Osteoblast (primary cell): ENCODE measurements at regions not wholly inside any gene's neighbourhood (a gene's known extent, or its start where the extent isn't known, plus 50 kb on each side); places are given as distances from the start of the nearest gene placed in this dataset.

Experiments used
- DNase-seq: peaks from one replicate; pipeline ENCODE4 v3.0.0; 2011; ENCODE audit warnings: low spot score, mixed read lengths; ENCODE audit not compliant: insufficient read length; ENCODE audit errors: missing footprints
- H2AFZ ChIP-seq: 2 replicates; pipeline ENCODE4 v1.6.0; 2011; ENCODE audit warnings: mild to moderate bottlenecking, low read length
- H3K27ac ChIP-seq: 2 replicates; pipeline ENCODE4 v1.5.1; 2011; ENCODE audit warnings: mild to moderate bottlenecking, low read depth, low read length, moderate library complexity
- H3K27me3 ChIP-seq: 2 replicates; pipeline ENCODE4 v1.6.0; 2012; ENCODE audit warnings: mild to moderate bottlenecking, control low read depth, inconsistent platforms, low read length, moderate library complexity; ENCODE audit not compliant: insufficient read depth
- H3K36me3 ChIP-seq: 2 replicates; pipeline ENCODE4 v1.5.1; 2011; ENCODE audit warnings: mild to moderate bottlenecking, low read length, control low read depth, moderate library complexity; ENCODE audit not compliant: insufficient read depth
- H3K4me1 ChIP-seq: 2 replicates; pipeline ENCODE4 v1.5.1; 2011; ENCODE audit warnings: mild to moderate bottlenecking, low read length, control low read depth, moderate library complexity; ENCODE audit not compliant: insufficient read depth
- H3K4me2 ChIP-seq: 2 replicates; pipeline ENCODE4 v1.6.0; 2011; ENCODE audit warnings: mild to moderate bottlenecking, low read length; ENCODE audit not compliant: insufficient read depth
- H3K4me3 ChIP-seq: fragments of 200-600 bp; sonication (generic); 3 replicates; pipeline ENCODE4 v1.5.1; 2012; ENCODE audit warnings: mild to moderate bottlenecking, low read length, inconsistent platforms; ENCODE audit not compliant: insufficient read depth
- H3K79me2 ChIP-seq: 2 replicates; pipeline ENCODE4 v1.6.0; 2012; ENCODE audit warnings: mild to moderate bottlenecking, low read length, control low read depth, inconsistent platforms; ENCODE audit not compliant: insufficient read depth
- H3K9me3 ChIP-seq: 2 replicates; pipeline ENCODE4 v1.5.1; 2011; ENCODE audit warnings: low read depth, low read length, control low read depth
- H4K20me1 ChIP-seq: 2 replicates; pipeline ENCODE4 v1.6.0; 2012; ENCODE audit warnings: mild to moderate bottlenecking, low read length, control low read depth; ENCODE audit not compliant: insufficient read depth
- TF ChIP-seq, protein P1 (sequence below): IDR thresholded peaks from 2 replicates; pipeline ENCODE4 v1.5.1; 2011; ENCODE audit warnings: mild to moderate bottlenecking, low read depth, low read length, moderate library complexity; ENCODE audit errors: extremely low read depth

DNA sequence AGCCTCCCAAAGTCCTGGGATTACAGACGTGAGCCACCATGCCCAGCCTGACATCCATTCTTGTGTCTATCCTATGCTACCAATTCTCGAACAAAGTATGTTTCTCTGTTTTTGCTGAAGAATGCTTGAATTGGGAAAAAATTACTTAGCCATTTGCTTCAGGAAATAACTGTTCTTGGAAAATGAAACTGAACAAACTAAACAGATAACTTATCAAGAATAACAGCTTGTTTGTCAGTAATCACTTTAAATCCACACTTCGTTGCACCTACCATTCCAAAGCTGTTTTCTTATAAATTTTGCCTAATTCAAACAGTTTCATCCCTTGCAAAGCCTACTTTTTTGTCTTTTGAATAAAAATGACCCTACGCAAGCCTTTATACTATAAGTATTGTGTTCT lies 672.9 kb downstream of the SUCLG1 start:
- Histone ChIP-seq H3K27me3 (no peaks in the 10 kb centered on the region), H3K9me3 (no peaks in the 10 kb centered on the region), H3K79me2 (no peaks in the 10 kb centered on the region), H3K4me1 (no peaks in the 10 kb centered on the region), H3K4me3 (no peak overlapping the region), H2AFZ (no peak overlapping the region), H3K4me2 (no peak overlapping the region), H4K20me1 (no peaks in the 10 kb centered on the region), H3K36me3 (no peaks in the 10 kb centered on the region), H3K27ac (no peak overlapping the region)
- TF ChIP-seq, protein P1, sequence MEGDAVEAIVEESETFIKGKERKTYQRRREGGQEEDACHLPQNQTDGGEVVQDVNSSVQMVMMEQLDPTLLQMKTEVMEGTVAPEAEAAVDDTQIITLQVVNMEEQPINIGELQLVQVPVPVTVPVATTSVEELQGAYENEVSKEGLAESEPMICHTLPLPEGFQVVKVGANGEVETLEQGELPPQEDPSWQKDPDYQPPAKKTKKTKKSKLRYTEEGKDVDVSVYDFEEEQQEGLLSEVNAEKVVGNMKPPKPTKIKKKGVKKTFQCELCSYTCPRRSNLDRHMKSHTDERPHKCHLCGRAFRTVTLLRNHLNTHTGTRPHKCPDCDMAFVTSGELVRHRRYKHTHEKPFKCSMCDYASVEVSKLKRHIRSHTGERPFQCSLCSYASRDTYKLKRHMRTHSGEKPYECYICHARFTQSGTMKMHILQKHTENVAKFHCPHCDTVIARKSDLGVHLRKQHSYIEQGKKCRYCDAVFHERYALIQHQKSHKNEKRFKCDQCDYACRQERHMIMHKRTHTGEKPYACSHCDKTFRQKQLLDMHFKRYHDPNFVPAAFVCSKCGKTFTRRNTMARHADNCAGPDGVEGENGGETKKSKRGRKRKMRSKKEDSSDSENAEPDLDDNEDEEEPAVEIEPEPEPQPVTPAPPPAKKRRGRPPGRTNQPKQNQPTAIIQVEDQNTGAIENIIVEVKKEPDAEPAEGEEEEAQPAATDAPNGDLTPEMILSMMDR, result no peak
- no peak for DNase-seq

DNA sequence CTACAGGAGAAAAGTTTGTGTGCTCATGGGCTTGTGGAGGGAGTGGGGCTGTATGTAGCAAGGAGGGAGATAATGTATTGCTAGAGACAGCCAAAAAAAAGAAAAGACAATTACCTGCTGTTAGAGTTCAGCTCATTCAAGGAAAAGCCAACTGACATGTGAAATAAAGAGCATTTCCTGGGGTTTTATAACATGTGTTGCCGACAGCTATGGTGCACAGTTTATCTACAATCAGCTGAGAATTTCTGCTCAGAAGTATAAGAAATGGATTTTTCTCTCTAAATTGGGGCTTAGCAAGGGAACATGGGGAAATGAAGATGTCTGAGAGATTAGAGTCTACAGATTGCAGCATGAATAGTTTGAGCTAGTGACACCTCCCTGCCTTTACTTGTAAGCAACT lies 674.1 kb downstream of the SUCLG1 start:
- no peak overlapping the region for H2AFZ ChIP-seq

DNA sequence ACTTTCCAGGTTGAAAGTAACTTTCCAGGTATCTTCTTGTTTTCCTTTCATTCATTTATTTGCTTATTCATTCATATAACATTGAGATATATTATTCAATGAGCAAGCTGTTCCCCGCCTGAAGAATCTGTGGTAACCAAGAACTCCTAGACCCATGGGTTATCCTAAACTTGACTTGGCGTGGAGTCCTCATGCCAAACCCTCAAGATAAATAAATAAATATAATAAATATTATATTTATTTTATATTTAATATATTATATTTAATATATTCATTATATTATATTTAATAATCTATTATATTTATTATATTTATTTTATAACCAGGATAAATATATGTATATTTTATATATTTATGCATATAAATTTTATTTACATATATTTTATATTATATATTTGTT lies 674.8 kb downstream of the SUCLG1 start:
- DNase-seq, result no peak
- H3K4me3 ChIP-seq, result no peak overlapping the region
- TF ChIP-seq, protein P1, result no peak
- H3K79me2 ChIP-seq, result no peaks in the 10 kb centered on the region
- no peak overlapping the region for H3K27ac ChIP-seq
- no peaks in the 10 kb centered on the region for H3K36me3 ChIP-seq
- H2AFZ ChIP-seq, result no peak overlapping the region
- no peaks in the 10 kb centered on the region for H3K27me3 ChIP-seq
- no peaks in the 10 kb centered on the region for H3K9me3 ChIP-seq
- H3K4me2 ChIP-seq, result no peak overlapping the region
- no peaks in the 10 kb centered on the region for H3K4me1 ChIP-seq
- H4K20me1 ChIP-seq, result no peaks in the 10 kb centered on the region

More for the DNA sequence above, 674.1 kb downstream of the SUCLG1 start:
- Histone ChIP-seq H3K36me3 (no peaks in the 10 kb centered on the region), H3K4me2 (no peak overlapping the region), H3K27me3 (no peaks in the 10 kb centered on the region), H3K27ac (no peak overlapping the region), H3K4me3 (no peak overlapping the region), H3K4me1 (no peaks in the 10 kb centered on the region), H3K79me2 (no peaks in the 10 kb centered on the region), H4K20me1 (no peaks in the 10 kb centered on the region), H3K9me3 (no peaks in the 10 kb centered on the region)
- TF ChIP-seq, protein P1, result no peak
- no peak for DNase-seq

DNA sequence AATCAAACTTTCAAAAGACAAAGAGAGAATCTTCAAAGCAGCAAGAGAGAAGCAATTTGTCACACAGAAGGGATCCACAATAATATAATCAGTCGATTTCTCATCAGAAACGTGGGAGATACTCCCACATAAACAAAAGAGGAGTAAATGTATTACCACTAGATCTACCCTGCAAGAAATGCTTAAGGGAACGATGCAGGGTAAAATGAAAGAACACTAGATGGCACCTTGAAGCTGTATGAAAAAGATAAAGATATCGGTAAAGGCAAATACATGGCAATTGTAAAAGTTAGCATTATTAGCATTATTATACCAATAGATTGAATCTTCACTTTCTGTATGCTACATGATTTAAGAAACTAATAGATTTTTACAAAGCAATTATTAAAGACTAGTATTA lies 677.0 kb downstream of the SUCLG1 start:
- no peak overlapping the region for H3K4me3 ChIP-seq
- H3K4me2 ChIP-seq, result no peak overlapping the region
- TF ChIP-seq, protein P1, result no peak
- DNase-seq, result no peak
- H2AFZ ChIP-seq, result no peak overlapping the region
- no peaks in the 10 kb centered on the region for H3K36me3 ChIP-seq
- H3K27me3 ChIP-seq, result no peaks in the 10 kb centered on the region
- no peak overlapping the region for H3K27ac ChIP-seq
- H3K79me2 ChIP-seq, result no peaks in the 10 kb centered on the region
- H4K20me1 ChIP-seq, result no peaks in the 10 kb centered on the region
- no peaks in the 10 kb centered on the region for H3K4me1 ChIP-seq
- no peaks in the 10 kb centered on the region for H3K9me3 ChIP-seq
